GM18870 (cell line): ENCODE measurements at regions not wholly inside any gene's neighbourhood (a gene's known extent, or its start where the extent isn't known, plus 50 kb on each side); places are given as distances from the start of the nearest gene placed in this dataset.

Source experiments
- ATAC-seq: cut with Tn5 transposase; IDR thresholded peaks from one replicate; pipeline ENCODE4 v1.9.1; 2021; ENCODE audit warnings: moderate library complexity; ENCODE audit not compliant: unreplicated experiment

- ATAC-seq, result no peak
These were observed 167.5 kb upstream of the TOPAZ1 start for GRCh38 chr3:44074181-44074580.

- ATAC-seq, result no peak
These were observed 165.4 kb upstream of the TOPAZ1 start for GRCh38 chr3:44076221-44076829.

- ATAC-seq, result no peak
These were observed 164.4 kb upstream of the TOPAZ1 start for GRCh38 chr3:44077267-44077666.

GRCh38 chr3:44078863-44079262, 162.8 kb upstream of the TOPAZ1 start:
- no peak for ATAC-seq

GRCh38 chr3:44079916-44080315, 161.8 kb upstream of the TOPAZ1 start:
- ATAC-seq, result no peak

GRCh38 chr3:44080474-44081072, 161.1 kb upstream of the TOPAZ1 start:
- no peak for ATAC-seq

- no peak for ATAC-seq
These were observed 151.7 kb upstream of the TOPAZ1 start for GRCh38 chr3:44090036-44090435.

- no peak for ATAC-seq
These were observed 149.2 kb upstream of the TOPAZ1 start for GRCh38 chr3:44092497-44092896.

GRCh38 chr3:44093531-44093930, 148.2 kb upstream of the TOPAZ1 start:
- no peak for ATAC-seq

- ATAC-seq, result no peak
These were observed 142.8 kb upstream of the TOPAZ1 start for GRCh38 chr3:44098656-44099415.

- no peak for ATAC-seq
These were observed 142.0 kb upstream of the TOPAZ1 start for GRCh38 chr3:44099566-44100297.

GRCh38 chr3:44100298-44100695, 141.4 kb upstream of the TOPAZ1 start:
- ATAC-seq, result no peak

GRCh38 chr3:44104043-44104442, 137.6 kb upstream of the TOPAZ1 start:
- no peak for ATAC-seq

- peak; percentile 90 for ATAC-seq
These were observed 136.9 kb upstream of the TOPAZ1 start for GRCh38 chr3:44104668-44105321.

GRCh38 chr3:44105571-44105970, 136.1 kb upstream of the TOPAZ1 start:
- no peak for ATAC-seq

GRCh38 chr3:44106756-44107155, 134.9 kb upstream of the TOPAZ1 start:
- ATAC-seq, result no peak

GRCh38 chr3:44108481-44108880, 133.2 kb upstream of the TOPAZ1 start:
- no peak for ATAC-seq

- no peak for ATAC-seq
These were observed 131.8 kb upstream of the TOPAZ1 start for GRCh38 chr3:44109771-44110361.

GRCh38 chr3:44110648-44111047, 131.0 kb upstream of the TOPAZ1 start:
- ATAC-seq, result no peak

- ATAC-seq, result no peak
These were observed 130.2 kb upstream of the TOPAZ1 start for GRCh38 chr3:44111482-44111881.

- no peak for ATAC-seq
These were observed 127.5 kb upstream of the TOPAZ1 start for GRCh38 chr3:44114142-44114541.
